DND-41 (cell line): ENCODE measurements at regions not wholly inside any gene's neighbourhood (a gene's known extent, or its start where the extent isn't known, plus 50 kb on each side); places are given as distances from the start of the nearest gene placed in this dataset.

Experiments used
- CTCF ChIP-seq: IDR thresholded peaks from 2 replicates; pipeline ENCODE4 v1.5.1; 2012; ENCODE audit warnings: borderline replicate concordance, low read length, moderate library complexity, mild to moderate bottlenecking; ENCODE audit not compliant: poor library complexity, severe bottlenecking; ENCODE audit errors: extremely low read depth
- EZH2 ChIP-seq: IDR thresholded peaks from 3 replicates; pipeline ENCODE4 v1.6.1; 2012; ENCODE audit warnings: borderline replicate concordance, low read depth, mild to moderate bottlenecking, moderate library complexity, low read length, inconsistent platforms; ENCODE audit not compliant: severe bottlenecking

DNA sequence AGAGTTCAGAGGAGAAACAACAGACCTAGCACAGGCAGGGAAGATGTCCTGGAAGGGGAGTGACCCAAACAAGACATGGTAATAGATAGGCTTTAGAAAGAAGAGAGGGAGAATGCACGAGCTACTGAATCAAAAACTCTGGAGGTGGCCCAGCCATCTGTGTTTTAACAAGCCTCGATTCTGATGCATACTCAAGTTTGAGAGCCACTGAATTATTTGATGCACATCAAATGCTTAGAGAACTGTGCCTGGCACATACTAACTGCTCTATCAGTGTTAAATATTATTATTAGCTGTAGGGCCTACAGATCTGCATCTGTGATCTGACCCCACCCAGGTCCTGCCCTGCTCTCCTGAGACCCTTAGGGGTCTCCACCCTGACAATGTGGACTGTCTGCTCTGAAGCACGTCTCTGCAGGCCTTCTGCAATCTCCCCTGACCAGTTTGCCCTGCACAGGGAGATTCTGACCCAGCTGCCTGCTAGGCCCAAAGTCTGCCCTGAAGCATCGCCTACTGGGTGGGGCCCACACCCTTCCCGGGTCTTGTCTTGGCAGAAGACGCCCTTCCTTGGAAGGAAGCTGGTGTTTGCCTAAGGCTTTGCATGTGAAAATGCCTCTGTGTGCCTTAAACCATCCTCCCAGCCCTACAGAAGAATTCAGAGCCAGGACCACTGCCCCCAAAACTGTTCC is 201.5 kb upstream of the KLF3 start:
- no peak for TF ChIP-seq CTCF
- TF ChIP-seq EZH2 = no peak
